ENCODE measurements at regions not wholly inside any gene's neighbourhood (a gene's known extent, or its start where the extent isn't known, plus 50 kb on each side); places are given as distances from the start of the nearest gene placed in this dataset.
A peak's percentile ranks its signal among the peaks of the same experiment; 100 is the strongest.

GRCh38 chr2:573025-573424, 104.2 kb downstream of the TMEM18 start:
- Histone ChIP-seq H3K79me2 (ENCODE audit: control insufficient read depth, insufficient read depth, low read length, unreplicated experiment) (no peaks in the 10 kb centered on the region), H3K27ac (ENCODE audit: low read depth, low read length) (no peak overlapping the region), H3K4me3 (ENCODE audit: low read depth, low read length) (no peak overlapping the region), H2AFZ (ENCODE audit: low read length, unreplicated experiment) (no peak overlapping the region), H3K27me3 (ENCODE audit: insufficient read depth, low read length) (no peaks in the 10 kb centered on the region), H3K4me1 (ENCODE audit: control insufficient read depth, insufficient read depth, low read length, unreplicated experiment) (no peaks in the 10 kb centered on the region), H3K36me3 (ENCODE audit: insufficient read depth, low read length) (no peaks in the 10 kb centered on the region)

GRCh38 chr2:569681-570080, 107.5 kb downstream of the TMEM18 start:
- Histone ChIP-seq H3K4me3 (ENCODE audit: low read depth, low read length) (no peak overlapping the region), H2AFZ (ENCODE audit: low read length, unreplicated experiment) (no peak overlapping the region), H3K79me2 (ENCODE audit: control insufficient read depth, insufficient read depth, low read length, unreplicated experiment) (no peaks in the 10 kb centered on the region), H3K27me3 (ENCODE audit: insufficient read depth, low read length) (no peaks in the 10 kb centered on the region), H3K4me1 (ENCODE audit: control insufficient read depth, insufficient read depth, low read length, unreplicated experiment) (no peaks in the 10 kb centered on the region), H3K27ac (ENCODE audit: low read depth, low read length) (no peak overlapping the region), H3K36me3 (ENCODE audit: insufficient read depth, low read length) (no peaks in the 10 kb centered on the region)

DNA sequence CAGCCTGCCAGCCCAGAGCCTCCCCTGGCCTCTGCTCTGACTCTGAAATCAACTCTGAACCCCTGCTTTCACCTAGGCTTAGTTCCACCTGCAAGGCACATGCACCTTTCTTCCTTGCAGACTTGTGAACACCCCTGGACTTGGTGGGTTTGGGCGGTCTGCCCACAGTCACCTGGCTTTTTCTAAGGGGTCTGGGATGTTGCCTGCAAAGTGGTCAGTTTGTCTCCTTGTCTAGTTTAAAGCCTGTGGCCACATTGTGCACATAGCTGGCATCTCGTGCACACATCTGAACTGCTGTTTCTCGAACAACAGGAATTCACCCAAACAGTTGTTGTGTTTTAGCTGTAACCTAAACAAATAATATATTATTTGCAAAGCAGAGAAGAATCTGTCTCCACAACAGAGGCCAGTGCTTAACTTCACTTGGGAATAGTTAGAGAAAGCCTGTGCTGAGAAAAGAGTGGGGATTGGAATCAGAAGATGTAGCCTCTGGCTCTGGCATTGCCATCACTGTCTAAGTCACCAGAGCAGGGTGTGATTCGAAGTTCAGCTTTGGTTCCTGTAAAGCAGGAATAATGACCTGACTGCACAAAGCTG, 108.5 kb downstream of the TMEM18 start:
- Histone ChIP-seq H3K36me3 (ENCODE audit: insufficient read depth, low read length) (no peaks in the 10 kb centered on the region), H3K27ac (ENCODE audit: low read depth, low read length) (no peak overlapping the region), H3K27me3 (ENCODE audit: insufficient read depth, low read length) (no peaks in the 10 kb centered on the region), H3K79me2 (ENCODE audit: control insufficient read depth, insufficient read depth, low read length, unreplicated experiment) (no peaks in the 10 kb centered on the region), H3K4me3 (ENCODE audit: low read depth, low read length) (peak overlapping the region; percentile 60), H2AFZ (ENCODE audit: low read length, unreplicated experiment) (no peak overlapping the region), H3K4me1 (ENCODE audit: control insufficient read depth, insufficient read depth, low read length, unreplicated experiment) (no peaks in the 10 kb centered on the region)

- no peaks in the 10 kb centered on the region for H3K4me1 ChIP-seq (ENCODE audit: control insufficient read depth, insufficient read depth, low read length, unreplicated experiment)
- no peaks in the 10 kb centered on the region for H3K27me3 ChIP-seq (ENCODE audit: insufficient read depth, low read length)
- no peaks in the 10 kb centered on the region for H3K36me3 ChIP-seq (ENCODE audit: insufficient read depth, low read length)
- peak overlapping the region; percentile 60 for H3K4me3 ChIP-seq (ENCODE audit: low read depth, low read length)
- no peak overlapping the region for H2AFZ ChIP-seq (ENCODE audit: low read length, unreplicated experiment)
- no peak overlapping the region for H3K27ac ChIP-seq (ENCODE audit: low read depth, low read length)
- no peaks in the 10 kb centered on the region for H3K79me2 ChIP-seq (ENCODE audit: control insufficient read depth, insufficient read depth, low read length, unreplicated experiment)
Observed at GRCh38 chr2:567865-568638, 109.2 kb downstream of the TMEM18 start.

- no peaks in the 10 kb centered on the region for H3K36me3 ChIP-seq (ENCODE audit: insufficient read depth, low read length)
- no peak overlapping the region for H2AFZ ChIP-seq (ENCODE audit: low read length, unreplicated experiment)
- H3K27ac ChIP-seq (ENCODE audit: low read depth, low read length), result no peak overlapping the region
Observed at GRCh38 chr2:567496-567864, 109.7 kb downstream of the TMEM18 start.

DNA sequence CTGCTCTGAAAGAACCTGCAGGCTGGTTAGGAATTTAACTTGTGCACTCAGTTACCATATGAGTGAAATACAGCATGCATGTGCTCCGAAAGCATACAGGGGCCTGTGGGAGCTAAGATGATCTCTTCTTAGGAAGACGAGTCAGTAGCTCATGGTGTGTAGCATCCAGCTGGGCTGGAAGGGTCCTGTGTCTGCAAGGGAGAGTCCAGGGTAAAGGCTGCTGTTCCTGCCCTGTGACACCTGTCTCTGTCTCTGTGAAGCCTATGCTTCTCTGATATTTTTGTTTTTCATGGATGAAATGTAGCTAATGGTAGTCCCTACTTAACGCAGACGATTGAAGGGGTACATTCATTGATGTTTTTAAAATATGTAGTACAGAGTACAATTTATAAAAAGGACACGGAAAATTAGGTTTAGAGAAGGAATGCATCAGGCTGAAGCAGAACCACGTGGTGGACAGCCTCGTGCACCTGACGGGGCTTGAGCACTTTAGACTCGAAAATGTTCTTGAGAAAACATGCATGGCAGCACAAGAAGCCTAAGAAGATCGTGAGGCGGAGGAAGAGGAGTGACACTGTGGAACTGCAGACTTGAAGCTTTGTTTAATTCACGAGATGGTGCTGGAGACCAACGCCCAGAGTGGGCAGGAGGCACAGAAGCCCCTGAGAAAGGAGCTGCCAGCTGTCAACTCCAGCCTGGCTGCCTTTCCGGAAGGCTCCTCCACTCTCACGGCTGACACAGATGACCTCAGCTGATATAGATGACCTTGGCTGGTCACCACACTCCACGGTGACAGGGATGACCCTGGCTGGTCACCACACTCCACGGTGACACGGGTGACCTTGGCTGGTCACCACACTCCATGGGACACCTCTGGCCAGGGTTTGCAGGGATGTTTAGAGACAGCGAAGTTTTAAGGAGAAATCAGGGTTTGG, 110.6 kb downstream of the TMEM18 start:
- Histone ChIP-seq H3K4me1 (ENCODE audit: control insufficient read depth, insufficient read depth, low read length, unreplicated experiment) (no peaks in the 10 kb centered on the region), H3K27ac (ENCODE audit: low read depth, low read length) (no peak overlapping the region), H3K27me3 (ENCODE audit: insufficient read depth, low read length) (no peaks in the 10 kb centered on the region), H3K36me3 (ENCODE audit: insufficient read depth, low read length) (no peaks in the 10 kb centered on the region), H2AFZ (ENCODE audit: low read length, unreplicated experiment) (no peak overlapping the region), H3K4me3 (ENCODE audit: low read depth, low read length) (no peak overlapping the region), H3K79me2 (ENCODE audit: control insufficient read depth, insufficient read depth, low read length, unreplicated experiment) (no peaks in the 10 kb centered on the region)

More at GRCh38 chr2:567496-567864, 109.7 kb downstream of the TMEM18 start:
- no peaks in the 10 kb centered on the region for H3K4me1 ChIP-seq (ENCODE audit: control insufficient read depth, insufficient read depth, low read length, unreplicated experiment)
- no peak overlapping the region for H3K4me3 ChIP-seq (ENCODE audit: low read depth, low read length)
- H3K27me3 ChIP-seq (ENCODE audit: insufficient read depth, low read length), result no peaks in the 10 kb centered on the region
- H3K79me2 ChIP-seq (ENCODE audit: control insufficient read depth, insufficient read depth, low read length, unreplicated experiment), result no peaks in the 10 kb centered on the region

DNA sequence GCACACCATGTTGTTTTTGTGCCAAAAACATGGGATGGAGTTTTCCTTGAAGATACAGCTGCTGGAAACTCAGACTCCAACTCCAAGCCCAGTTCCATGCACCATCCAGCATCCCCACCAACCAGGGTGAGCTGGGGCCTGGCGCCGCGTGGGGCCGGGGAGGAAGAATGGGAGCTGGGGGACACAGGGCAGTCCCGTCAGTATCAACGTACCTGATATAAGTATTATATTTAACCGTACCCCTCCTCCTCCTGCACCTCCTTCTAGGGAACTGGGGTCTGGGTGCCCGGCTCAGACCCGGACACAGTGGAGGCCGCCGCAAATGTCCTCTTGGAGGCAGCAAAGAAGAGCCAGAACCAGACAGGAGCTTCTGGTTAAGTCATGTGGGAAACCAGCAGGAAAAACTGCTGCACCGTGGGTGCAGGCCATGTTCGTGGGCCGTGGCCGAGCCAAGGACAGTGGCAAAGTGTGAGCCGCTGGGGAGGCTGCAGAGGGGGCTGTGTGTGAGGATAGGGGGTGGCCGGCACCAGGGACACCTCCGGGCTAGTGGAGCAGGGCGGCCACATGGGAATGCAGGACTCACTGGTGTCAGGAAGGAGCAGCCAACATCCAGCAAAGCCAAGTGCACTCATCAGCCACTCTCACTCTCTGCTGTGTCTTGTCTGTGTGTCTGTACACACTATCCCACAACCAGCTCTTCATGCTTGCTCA, 112.6 kb downstream of the TMEM18 start:
- no peaks in the 10 kb centered on the region for H3K4me1 ChIP-seq (ENCODE audit: control insufficient read depth, insufficient read depth, low read length, unreplicated experiment)
- no peak overlapping the region for H3K27ac ChIP-seq (ENCODE audit: low read depth, low read length)
- no peaks in the 10 kb centered on the region for H3K27me3 ChIP-seq (ENCODE audit: insufficient read depth, low read length)
- no peak overlapping the region for H2AFZ ChIP-seq (ENCODE audit: low read length, unreplicated experiment)
- H3K36me3 ChIP-seq (ENCODE audit: insufficient read depth, low read length), result no peaks in the 10 kb centered on the region
- H3K79me2 ChIP-seq (ENCODE audit: control insufficient read depth, insufficient read depth, low read length, unreplicated experiment), result no peaks in the 10 kb centered on the region
- no peak overlapping the region for H3K4me3 ChIP-seq (ENCODE audit: low read depth, low read length)

DNA sequence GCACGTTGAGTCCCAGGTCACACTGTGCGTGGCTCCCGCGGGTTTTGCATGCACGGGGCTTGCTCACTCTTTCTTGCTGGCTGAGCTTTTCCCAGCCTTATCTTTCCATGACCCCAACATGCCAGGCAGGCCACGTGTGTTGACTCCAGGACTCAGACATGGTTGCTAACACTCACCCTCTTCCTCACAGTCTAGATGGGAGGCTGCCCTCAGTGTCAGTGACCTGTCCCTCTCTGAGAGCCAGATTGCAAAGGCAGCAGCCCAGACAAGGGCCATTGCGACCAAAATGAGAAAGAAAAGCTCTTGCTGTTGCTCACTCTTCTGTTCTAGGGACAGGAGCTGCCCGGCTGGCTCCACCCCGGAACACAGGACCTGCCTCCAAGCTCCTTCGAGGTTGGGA, 113.7 kb downstream of the TMEM18 start:
- Histone ChIP-seq H3K36me3 (ENCODE audit: insufficient read depth, low read length) (no peaks in the 10 kb centered on the region), H3K4me3 (ENCODE audit: low read depth, low read length) (no peak overlapping the region), H3K27me3 (ENCODE audit: insufficient read depth, low read length) (no peaks in the 10 kb centered on the region), H3K27ac (ENCODE audit: low read depth, low read length) (no peak overlapping the region), H3K4me1 (ENCODE audit: control insufficient read depth, insufficient read depth, low read length, unreplicated experiment) (no peaks in the 10 kb centered on the region), H3K79me2 (ENCODE audit: control insufficient read depth, insufficient read depth, low read length, unreplicated experiment) (no peaks in the 10 kb centered on the region), H2AFZ (ENCODE audit: low read length, unreplicated experiment) (no peak overlapping the region)

GRCh38 chr2:562391-563364, 114.5 kb downstream of the TMEM18 start:
- Histone ChIP-seq H3K4me1 (ENCODE audit: control insufficient read depth, insufficient read depth, low read length, unreplicated experiment) (no peaks in the 10 kb centered on the region), H3K79me2 (ENCODE audit: control insufficient read depth, insufficient read depth, low read length, unreplicated experiment) (no peaks in the 10 kb centered on the region), H3K27ac (ENCODE audit: low read depth, low read length) (no peak overlapping the region), H3K4me3 (ENCODE audit: low read depth, low read length) (no peak overlapping the region), H3K36me3 (ENCODE audit: insufficient read depth, low read length) (no peaks in the 10 kb centered on the region), H2AFZ (ENCODE audit: low read length, unreplicated experiment) (no peak overlapping the region), H3K27me3 (ENCODE audit: insufficient read depth, low read length) (no peaks in the 10 kb centered on the region)

Measured in ACC112 (cell line).